HG02970 (cell line): ENCODE measurements at regions not wholly inside any gene's neighbourhood (a gene's known extent, or its start where the extent isn't known, plus 50 kb on each side); places are given as distances from the start of the nearest gene placed in this dataset.
"Not testable (repeated sequence)": the region's sequence is repeated elsewhere in the genome, so short reads cannot be mapped to it uniquely, and the experiment has no call there.

ENCODE experiments used
- ATAC-seq: cut with Tn5 transposase; IDR thresholded peaks from one replicate; pipeline ENCODE4 v1.9.1; 2021; ENCODE audit warnings: mild to moderate bottlenecking, moderate library complexity, moderate number of reproducible peaks; ENCODE audit not compliant: unreplicated experiment, low FRiP score

DNA sequence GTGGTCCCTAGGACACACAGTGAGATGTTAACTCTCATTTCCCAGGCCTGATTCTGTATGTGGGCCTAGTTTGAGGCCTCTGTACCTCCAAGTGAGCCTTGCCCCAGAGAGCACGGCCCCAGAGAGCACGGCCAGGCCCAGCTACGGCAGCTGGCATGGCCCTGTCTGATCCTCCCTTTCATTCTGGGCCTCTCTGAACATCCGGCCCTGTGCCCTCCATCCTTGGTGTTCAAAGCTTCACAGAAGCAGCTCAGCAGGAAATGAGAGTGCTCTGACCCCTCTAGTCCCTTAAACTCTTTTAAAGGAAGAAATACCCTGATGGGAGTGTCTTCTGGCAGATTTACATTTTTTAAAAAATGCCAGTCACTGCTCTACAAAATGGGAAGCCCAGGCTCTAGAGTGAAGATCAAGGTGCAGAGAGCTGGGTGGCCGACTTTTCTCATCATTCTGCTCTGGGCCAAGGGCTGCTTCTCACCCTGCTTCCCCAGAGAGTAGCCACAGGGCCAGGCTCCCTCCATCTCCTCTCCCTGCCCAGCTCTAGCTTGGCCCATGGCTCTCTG is 171.9 kb downstream of the RPS24 start:
- no peak for ATAC-seq

DNA sequence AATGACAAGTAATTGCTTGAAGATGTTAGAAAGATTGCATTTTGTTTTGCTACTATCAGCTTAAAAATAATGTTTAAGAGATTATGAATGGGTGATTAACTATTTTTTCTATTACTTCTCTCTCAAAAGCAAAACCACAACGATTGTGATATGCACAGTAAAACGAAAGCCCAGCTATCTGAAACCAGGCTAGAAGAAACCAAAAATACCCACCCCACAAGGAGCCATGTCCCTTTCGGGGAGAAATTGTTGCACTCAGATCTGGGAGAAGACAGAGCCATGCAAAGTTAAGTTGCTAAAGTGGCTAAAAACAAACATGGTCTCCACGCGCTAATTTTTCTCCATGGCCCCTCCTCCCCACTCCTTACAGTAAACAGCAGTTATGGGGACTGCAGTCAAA is 173.6 kb downstream of the RPS24 start:
- ATAC-seq: no peak

DNA sequence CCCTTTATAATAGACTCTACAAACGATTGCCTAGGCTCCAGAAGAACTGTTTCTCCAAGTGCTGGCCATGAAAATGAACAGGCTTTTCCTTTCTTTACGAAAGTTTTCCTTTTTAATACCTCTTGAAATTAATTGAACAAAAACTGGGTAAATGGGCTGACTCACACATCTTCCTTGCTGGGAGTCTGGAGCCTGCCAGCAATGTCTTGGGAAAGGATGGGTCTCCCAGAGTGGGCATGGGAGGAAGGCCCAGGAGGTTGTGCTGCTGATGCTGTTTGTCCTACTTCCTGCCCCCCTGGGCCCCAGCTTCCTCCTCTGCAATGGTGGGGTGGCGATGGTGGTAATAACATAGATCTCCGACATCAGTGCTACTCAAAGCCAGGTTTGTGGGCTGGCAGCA is 174.1 kb downstream of the RPS24 start:
- ATAC-seq: no peak

DNA sequence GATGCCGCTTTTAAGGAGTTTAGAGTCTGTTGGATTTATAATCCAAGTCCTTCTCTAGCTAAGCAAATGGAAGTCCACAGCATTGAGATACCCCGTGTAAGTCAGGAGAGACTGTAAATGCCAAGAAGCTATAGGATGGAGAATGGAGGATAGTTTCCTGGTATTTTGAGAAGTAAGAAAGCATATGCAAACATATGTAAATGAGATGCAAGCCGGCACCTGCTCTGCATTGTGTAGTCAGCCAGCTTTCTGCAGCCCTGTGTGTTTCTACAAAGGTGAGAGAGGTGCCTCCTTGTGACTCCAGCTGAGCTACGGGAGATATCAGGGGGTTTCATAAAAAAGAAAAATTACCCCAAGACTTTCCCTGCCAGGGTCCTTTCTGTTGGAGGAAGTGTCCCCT is 176.3 kb downstream of the RPS24 start:
- ATAC-seq: no peak

DNA sequence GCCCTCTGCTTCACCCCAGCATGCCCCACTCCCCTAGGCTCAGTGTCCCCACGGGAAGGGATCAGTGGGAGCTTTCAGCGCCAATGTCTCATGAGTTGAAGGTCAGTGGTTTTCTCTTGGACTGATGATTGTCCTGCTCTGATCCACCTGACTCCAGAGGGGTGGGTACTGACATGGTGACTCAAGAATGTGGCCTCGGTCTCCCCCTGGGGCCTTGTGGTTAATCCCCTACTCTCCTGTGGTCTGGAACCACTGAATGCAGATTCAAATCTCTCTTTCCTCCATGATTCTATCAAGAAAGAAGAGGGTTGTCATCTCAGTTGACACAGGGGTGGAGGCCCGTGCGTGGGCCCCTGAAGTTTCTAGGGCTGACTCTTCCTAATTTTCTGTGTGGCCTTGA is 176.9 kb downstream of the RPS24 start:
- no peak for ATAC-seq

DNA sequence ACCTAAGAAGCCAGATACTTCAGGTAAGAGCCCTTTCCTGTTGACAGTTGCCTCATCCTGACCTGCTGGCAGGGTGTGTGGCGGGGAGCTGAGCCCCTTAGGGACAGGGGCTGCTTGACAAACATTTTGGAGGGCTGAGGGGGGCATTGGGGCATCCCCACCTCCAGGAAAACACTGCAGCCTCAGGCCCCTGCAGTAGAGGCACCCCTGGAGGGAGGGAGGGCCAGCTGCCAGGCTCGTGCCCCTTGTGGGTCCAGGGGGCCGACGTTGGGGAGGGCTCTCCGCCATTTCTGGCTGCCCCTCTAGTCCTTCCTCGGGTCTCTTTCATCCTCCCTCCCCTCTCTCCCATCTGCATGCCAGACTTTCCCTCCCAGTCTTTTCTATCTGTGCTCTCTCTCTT is 177.3 kb downstream of the RPS24 start:
- ATAC-seq: no peak

DNA sequence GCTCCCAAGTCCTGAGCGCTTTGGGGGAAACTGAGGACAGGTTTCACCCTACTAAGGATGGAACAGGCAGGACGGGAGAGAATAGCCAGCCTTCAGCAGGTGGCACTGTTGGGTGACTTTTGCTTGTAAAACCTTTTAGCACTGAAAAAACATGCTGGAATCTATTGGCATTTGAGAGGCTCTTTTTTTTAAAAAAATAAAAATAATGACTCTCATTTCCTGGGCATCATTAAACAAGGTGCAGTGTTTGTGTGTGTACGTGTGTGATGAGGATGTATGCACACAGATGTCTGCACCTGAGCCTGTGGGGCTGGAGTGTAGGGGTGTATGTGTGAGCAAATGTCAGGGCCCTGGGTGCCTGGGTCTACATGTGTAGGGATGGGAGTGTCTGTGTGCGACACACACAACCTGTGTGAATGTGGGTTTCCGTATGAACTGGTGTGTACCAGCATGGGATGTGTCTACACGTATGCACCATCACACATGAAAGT is 177.9 kb downstream of the RPS24 start:
- no peak for ATAC-seq

DNA sequence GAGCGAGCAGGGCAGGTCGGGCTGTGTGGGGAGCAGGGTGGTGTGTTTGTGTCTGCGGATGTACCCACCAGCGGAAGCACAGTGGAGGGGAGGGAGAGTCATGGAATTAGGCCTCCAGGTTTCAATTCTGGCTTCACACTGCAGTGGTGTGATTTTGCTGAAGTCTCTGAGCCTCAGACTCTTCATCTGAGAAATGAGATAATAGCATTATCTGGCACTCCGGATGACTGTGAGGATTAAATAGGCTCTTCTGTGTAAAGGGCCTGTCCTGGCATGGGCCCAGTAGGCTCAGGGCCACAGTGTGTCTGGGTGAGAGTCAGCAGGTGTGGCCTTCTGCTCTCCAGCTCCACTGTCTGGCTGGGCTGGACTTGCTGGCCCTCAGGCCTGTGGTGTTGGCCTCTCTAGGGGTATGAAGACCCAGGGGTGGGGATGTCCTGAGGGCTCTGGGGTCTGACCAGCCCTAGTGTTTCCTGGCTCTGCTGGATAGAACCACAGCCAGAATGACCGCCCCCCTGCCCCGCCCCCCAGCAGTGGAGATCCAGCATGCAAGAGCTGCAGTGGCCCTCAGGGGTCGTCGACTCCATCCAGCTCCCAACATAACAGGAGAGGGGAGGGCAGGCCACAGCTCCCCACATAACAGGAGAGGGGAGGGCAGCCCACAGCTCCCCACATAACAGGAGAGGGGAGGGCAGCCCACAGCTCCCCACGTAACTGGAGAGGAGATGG is 178.6 kb downstream of the RPS24 start:
- no peak for ATAC-seq

DNA sequence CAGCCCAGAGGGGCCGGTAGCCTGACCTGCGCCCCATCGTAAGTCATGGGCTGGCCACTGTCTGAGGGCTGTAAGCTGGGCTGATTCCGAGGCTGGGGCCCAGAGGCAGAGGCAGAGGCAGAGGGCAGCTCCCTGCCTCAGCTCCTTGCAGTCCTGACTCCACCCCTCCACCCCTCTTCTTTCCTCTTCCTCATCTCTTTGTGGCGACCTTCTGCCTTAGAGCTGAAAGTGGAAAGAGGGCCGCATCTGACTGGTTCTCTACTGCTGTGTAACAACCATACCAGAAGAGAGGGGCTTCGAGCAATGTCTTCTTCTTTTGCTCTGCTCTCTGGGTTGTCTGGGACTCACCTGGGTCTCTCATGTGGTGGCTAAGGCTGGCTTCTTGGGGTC is 179.1 kb downstream of the RPS24 start:
- ATAC-seq: no peak

DNA sequence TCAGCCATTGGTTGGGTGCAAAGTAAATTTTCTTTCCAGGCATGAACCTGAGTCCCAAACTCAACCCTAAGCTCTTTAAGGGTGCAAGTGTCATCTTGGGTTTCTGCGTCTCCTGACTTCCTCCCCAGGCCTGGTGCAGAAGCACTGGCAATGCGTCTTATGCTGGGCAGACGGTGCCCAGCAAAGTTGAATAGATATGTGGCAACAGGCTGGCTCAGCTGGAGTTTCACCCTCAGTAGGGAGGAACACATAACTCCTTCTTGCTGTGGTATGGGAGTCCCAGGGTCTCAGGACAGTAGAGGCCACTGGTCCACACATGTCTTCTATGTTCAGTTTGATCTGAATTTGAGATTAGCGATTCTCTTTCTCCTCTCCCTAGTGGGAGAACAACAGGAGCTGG is 181.3 kb downstream of the RPS24 start:
- no peak for ATAC-seq

DNA sequence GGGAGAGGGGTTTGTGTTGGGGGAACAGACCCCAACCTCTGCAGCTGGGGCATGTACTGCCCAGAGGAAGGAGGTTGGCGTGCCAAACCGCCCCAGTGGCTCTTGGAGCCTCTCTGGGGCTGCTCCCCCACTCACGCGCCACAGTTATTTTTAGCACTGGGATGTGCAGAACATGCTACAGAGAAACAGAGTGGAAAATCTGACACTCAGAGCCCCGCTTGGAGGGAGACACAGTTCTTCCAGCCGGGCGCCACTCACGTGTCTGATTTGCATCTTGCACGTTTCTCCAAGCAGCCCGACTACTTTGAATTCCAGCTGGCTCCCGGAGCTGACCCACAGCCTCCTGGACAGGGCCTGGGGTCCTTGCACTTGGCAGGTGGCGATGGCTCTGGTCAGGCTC is 182.0 kb downstream of the RPS24 start:
- no peak for ATAC-seq

DNA sequence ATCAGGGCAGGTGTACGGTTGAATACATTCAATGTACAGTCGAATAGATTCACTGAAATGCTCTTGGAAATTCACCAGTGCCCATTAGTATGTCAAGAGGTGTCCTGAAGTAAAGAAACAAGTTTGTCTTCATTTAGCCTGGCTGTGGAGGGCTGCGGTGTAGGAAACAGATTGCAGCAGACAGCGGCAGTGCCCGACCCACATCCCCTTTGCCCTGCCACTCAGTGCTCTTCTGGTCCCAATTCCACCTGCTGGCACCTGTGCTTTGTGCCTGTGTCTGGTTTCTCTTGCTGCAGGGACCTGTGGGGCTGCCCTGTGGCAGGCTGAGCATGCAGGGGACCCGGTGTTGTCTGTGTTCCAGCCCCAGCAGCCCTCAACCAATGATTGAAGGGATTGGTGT is 183.7 kb downstream of the RPS24 start:
- ATAC-seq: no peak

DNA sequence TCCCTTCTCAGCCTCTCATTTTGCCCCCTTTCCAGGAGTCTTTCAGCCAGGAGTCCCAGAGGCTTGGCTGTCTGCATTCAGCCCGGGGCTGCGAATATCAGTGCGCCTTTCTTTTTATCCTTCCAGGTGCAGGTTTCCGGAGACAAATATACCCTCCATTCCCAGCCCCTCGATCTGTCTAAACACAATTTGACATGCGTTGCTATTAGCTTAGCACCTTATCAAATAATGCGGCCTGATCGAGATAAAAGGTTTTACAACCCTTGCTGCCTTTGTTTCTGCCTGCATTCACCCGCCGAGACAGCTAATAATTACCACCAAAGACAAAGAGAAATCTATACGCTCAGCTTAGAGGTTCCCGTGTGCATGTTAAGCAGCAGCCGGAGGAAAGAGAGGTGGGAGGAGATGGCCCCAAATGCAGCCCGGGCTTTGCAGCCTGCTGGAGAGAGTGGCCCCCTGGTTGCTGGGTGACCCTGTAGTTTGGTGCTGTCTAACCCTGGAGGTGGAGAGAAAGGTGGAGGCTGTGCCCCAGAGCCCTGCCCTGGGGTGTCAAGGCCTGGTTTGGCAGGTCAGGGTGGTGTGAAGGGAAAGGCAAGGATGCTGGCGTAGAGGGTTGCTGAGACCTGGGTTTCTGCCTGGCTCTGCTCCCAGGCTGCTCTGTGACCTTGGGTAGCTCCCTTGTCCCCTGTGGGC is 185.3 kb downstream of the RPS24 start:
- ATAC-seq: no peak

DNA sequence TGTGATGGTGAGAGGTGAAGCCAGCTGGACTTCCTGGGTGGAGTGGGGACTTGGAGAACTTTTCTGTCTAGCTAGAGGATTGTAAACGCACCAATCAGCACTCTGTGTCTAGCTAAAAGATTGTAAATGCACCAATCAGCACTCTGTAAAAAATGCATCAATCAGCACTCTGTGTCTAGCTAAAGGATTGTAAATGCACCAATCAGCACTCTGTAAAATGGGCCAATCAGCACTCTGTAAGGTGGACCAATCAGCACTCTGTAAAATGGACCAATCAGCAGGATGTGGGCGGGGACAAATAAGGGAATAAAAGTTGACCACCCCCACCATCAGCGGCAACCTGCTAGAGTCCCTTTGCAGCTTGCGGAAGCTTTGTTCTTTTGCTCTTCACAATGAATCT is 185.9 kb downstream of the RPS24 start:
- ATAC-seq: not testable (repeated sequence)

DNA sequence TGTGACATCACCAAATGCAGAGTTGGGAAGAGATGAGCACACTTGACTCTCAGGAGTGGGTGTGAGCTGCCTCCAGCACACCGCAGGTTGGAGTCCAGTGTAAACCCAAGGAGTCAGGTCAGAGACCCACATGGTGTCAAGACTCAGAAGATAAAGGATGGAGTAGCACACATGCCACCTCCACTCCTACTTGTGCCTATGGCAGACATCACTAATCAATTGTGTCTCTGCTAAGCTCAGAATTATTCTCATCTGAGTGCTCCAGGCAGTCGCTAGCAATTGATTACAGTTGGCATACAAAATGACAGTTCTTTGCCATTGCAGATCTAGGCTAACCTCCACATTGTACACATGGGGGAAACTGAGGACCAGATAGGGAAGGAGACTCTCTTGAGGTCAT is 187.1 kb downstream of the RPS24 start:
- no peak for ATAC-seq

DNA sequence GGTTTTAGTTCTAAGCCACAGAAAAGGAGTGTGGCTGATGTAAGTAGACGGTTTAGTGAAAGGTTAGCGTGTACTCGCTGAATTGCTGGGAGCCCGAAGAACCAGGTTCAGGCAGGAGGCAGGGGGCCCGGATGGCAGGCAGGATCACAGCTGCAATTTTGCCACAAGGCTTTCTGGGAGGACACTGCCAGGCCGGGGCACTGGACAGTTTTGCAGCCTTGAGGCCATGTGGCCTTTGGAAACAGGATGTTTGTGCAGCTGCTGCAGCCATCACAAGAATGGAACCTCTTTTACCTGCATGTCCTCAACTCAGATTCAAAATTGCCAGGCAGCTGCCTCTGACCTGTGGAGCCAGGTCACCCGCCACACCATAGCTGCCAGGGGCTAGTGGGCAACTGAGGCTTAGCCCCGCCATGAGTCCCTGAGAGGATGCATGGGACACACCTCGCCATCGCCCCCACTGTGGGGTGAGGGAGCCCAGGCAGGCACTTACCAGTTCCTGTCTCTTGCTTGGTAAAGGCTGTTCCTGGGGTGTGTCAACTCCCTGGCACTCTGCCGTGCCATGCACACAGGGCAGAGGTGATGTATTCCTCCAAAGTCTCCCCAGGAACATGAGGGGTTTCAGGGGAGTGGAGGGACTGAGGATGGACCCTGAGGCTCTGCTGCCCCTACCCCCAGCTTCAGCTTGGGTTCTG is 188.6 kb downstream of the RPS24 start:
- no peak for ATAC-seq

DNA sequence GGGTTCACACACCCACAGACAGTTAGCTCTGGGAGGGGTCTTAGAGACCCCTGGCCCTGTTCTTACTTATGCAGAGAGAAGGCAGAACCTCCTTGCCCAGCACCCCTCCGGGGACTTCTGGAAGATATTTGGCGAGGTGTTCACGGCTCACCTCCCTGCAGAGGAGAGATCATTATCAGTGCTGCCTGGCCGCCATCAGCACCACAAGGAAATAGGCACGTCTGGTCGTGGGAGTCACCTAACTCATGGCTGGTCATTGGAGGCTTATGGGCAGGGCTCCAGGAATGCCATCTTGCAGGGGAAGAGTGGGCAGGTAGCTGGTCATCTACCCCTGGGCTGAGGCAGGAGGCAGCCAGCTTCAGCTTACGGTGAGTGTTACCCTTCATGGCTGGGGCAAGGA is 189.4 kb downstream of the RPS24 start:
- no peak for ATAC-seq

DNA sequence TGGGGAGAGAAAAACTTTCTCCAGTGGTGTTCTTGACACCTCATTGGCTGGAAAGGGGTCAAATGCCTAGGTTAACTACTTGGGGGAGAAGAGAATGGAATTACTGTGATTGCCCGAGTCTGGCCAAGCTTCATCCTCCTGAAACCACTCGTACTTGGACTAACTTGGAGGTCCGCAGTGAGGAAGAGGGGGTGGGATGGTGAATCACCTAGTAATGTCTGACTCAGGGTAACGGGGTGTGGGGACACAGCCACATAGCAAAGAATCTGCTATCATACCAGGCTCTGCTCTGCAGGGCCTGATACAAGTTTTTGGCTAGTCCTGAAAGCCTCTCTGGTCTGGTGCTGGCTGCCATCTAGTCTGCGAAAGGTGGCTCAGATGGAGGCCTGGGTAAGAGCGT is 190.9 kb downstream of the RPS24 start:
- ATAC-seq: no peak

DNA sequence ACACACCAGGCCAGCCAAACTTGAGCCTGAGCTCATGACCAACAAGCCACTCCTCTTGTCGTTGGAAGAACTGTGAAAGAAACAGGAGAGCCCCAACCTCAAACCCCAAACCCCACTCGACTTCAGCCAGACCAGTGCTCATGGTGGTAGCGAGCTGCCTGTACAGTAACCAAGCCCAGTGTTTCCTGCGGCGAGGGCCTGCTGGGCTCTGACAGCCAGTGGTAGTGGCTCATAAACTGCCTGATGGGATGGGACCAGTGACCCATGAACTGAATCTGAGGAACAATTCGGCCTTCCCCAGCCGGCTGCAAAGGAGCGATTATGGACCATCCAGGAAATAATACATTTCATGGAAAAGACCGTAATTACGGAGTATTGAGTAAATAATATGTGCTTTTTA is 191.9 kb downstream of the RPS24 start:
- no peak for ATAC-seq

DNA sequence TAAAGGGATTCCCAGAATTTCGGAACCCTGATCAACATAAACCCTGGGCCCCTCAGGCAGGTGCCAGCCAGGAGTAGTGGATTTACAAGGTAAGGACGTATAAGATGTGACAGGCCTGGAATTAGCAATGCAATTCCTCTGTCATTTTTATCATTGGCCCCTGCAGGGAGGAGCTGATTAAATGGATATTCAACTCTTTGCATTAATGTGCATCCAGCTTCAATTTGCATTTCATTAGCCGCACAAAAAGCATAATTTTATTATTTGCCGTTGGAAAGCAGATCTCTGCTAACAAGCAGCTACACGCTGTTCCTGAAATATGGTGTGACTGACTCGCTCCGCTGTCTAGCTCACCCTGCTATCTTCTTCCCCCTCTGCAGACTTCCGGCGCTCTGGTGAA is 195.8 kb downstream of the RPS24 start:
- no peak for ATAC-seq

DNA sequence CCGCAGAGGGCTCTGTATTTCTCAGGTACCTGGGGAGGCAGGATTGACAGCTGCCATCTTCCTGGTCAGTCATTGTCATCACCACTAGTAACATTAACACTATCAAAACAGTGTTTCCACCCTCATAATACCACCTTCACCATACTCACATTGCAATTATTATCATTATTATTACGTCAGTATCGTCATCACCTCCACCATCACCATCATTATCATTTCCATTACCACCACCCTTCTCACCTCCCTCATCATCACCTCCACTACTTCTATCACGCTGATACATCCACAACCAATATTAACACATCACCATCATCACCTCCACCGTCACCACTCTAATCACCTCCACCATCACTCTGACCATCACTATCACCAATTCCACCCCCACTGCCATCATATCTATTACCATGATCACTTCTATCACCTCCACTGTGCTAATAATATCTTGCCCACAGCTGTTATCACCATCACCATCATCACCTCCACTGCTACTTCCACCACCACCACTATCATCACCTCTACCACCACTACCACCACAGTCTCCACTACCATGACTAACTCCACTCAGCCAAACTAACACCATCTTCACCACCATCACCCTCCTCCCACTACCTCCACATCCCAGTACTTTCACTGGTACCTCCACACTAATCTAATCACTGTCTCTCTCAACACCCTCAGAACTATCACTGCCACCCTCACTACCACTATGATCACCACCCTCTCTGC is 196.4 kb downstream of the RPS24 start:
- ATAC-seq: no peak
